EL (cell line): ENCODE measurements at regions not wholly inside any gene's neighbourhood (a gene's known extent, or its start where the extent isn't known, plus 50 kb on each side); places are given as distances from the start of the nearest gene placed in this dataset.

Source experiments
- DNase-seq: peaks from one replicate; pipeline ENCODE4 v3.0.0-alpha.2; 2016

GRCh38 chr11:106413222-106413621 lies 335.8 kb downstream of the AASDHPPT start:
- DNase-seq: no peak

GRCh38 chr11:106415510-106415909 lies 338.0 kb downstream of the AASDHPPT start:
- no peak for DNase-seq

GRCh38 chr11:106418791-106419190 lies 341.3 kb downstream of the AASDHPPT start:
- DNase-seq: no peak

- no peak for DNase-seq
Measured at GRCh38 chr11:106420048-106420665, 342.7 kb downstream of the AASDHPPT start.

GRCh38 chr11:106420686-106421085 lies 343.2 kb downstream of the AASDHPPT start:
- DNase-seq: no peak

- DNase-seq: no peak
Measured at GRCh38 chr11:106421676-106422292, 344.3 kb downstream of the AASDHPPT start.

GRCh38 chr11:106422583-106422982 lies 345.1 kb downstream of the AASDHPPT start:
- no peak for DNase-seq

GRCh38 chr11:106424111-106424510 lies 346.6 kb downstream of the AASDHPPT start:
- peak; percentile 87 for DNase-seq

- DNase-seq: no peak
Measured at GRCh38 chr11:106425819-106426218, 348.4 kb downstream of the AASDHPPT start.

GRCh38 chr11:106426696-106427095 lies 349.2 kb downstream of the AASDHPPT start:
- DNase-seq: no peak

GRCh38 chr11:106427736-106428135 lies 350.3 kb downstream of the AASDHPPT start:
- DNase-seq: no peak

- DNase-seq: no peak
Measured at GRCh38 chr11:106442032-106442431, 364.6 kb downstream of the AASDHPPT start.

- no peak for DNase-seq
Measured at GRCh38 chr11:106446302-106446701, 368.8 kb downstream of the AASDHPPT start.

- no peak for DNase-seq
Measured at GRCh38 chr11:106446955-106447354, 369.5 kb downstream of the AASDHPPT start.

GRCh38 chr11:106447631-106448191 lies 370.2 kb downstream of the AASDHPPT start:
- no peak for DNase-seq

GRCh38 chr11:106449763-106450162 lies 372.3 kb downstream of the AASDHPPT start:
- no peak for DNase-seq

- DNase-seq: no peak
Measured at GRCh38 chr11:106451228-106451922, 373.9 kb downstream of the AASDHPPT start.

GRCh38 chr11:106456647-106457046 lies 379.2 kb downstream of the AASDHPPT start:
- DNase-seq: no peak

- peak; percentile 19 for DNase-seq
Measured at GRCh38 chr11:106457727-106458126, 380.3 kb downstream of the AASDHPPT start.

- no peak for DNase-seq
Measured at GRCh38 chr11:106459135-106459534, 381.7 kb downstream of the AASDHPPT start.

- no peak for DNase-seq
Measured at GRCh38 chr11:106461148-106461691, 383.8 kb downstream of the AASDHPPT start.

- DNase-seq: peak; percentile 31
Measured at GRCh38 chr11:106461839-106462545, 384.5 kb downstream of the AASDHPPT start.

- no peak for DNase-seq
Measured at GRCh38 chr11:106463154-106463553, 385.7 kb downstream of the AASDHPPT start.
